Gastrocnemius medialis (tissue), 4 donors: ENCODE measurements at regions not wholly inside any gene's neighbourhood (a gene's known extent, or its start where the extent isn't known, plus 50 kb on each side); places are given as distances from the start of the nearest gene placed in this dataset.

Experiments
- ATAC-seq, 2 donors: fragments of 150-250 bp; one replicate each; pipeline ENCODE4 v1.9.1; 2016
- DNase-seq, 2 donors: peaks; one replicate each; pipeline ENCODE4 v3.0.0-alpha.2; 2019
- H3K27ac ChIP-seq, 4 donors: fragments of 200-600 bp; sonication (generic); 1 replicate in 1 of 4; 2 replicates in 3 of 4; pipeline ENCODE4 v1.5.1; 2016 to 2018; ENCODE audit warnings: mild to moderate bottlenecking in 2 of 4, moderate library complexity in 1 of 4
- H3K27me3 ChIP-seq, 3 donors: fragments of 200-600 bp; sonication (generic) in 2 of 3; 1 replicate in 1 of 3; 2 replicates in 2 of 3; pipeline versions ENCODE4 v1.5.1 to v1.6.0; 2016 to 2019; ENCODE audit warnings: mild to moderate bottlenecking in 1 of 3, moderate library complexity in 1 of 3
- H3K36me3 ChIP-seq, 2 donors: fragments of 200-600 bp; sonication (generic) in 1 of 2; one replicate each; pipeline ENCODE4 v1.5.1; 2017 to 2018
- H3K4me1 ChIP-seq, 2 donors: fragments of 200-600 bp; sonication (generic) in 1 of 2; one replicate each; pipeline ENCODE4 v1.5.1; 2016 to 2017; ENCODE audit warnings: mild to moderate bottlenecking in 2 of 2
- H3K4me3 ChIP-seq, 4 donors: fragments of 200-600 bp; sonication (generic) in 3 of 4; 1 replicate in 1 of 4; 2 replicates in 3 of 4; pipeline ENCODE4 v1.5.1; 2016 to 2019; ENCODE audit warnings: mild to moderate bottlenecking in 2 of 4
- H3K9me3 ChIP-seq, 3 donors: fragments of 200-600 bp; sonication (generic) in 2 of 3; 1 replicate in 1 of 3; 2 replicates in 2 of 3; pipeline ENCODE4 v1.5.1; 2016 to 2019
- CTCF ChIP-seq, 5 experiments: fragments of 450-650 bp in 3 of 5; fragments of 200-600 bp in 2 of 5; sonication (generic) in 2 of 5; IDR thresholded peaks in 4 of 5; conservative IDR thresholded peaks in 1 of 5; 1 replicate in 4 of 5; 2 replicates in 1 of 5; pipeline ENCODE4 v1.5.1; 2016 to 2019; ENCODE audit warnings: antibody characterized with exemption in 5 of 5, mild to moderate bottlenecking in 3 of 5, moderate library complexity in 3 of 5
- POLR2A ChIP-seq, 2 donors: fragments of 450-650 bp; IDR thresholded peaks; one replicate each; pipeline ENCODE4 v1.6.1; 2017; ENCODE audit warnings: antibody characterized with exemption in 2 of 2, mild to moderate bottlenecking in 2 of 2, moderate library complexity in 2 of 2
- in situ Hi-C, 4 donors: fragments of 200-750 bp; cut with MboI; loops; one replicate each; pipeline versions ENCODE4 v1.15.0 to v1.8.0; 2017; ENCODE audit warnings: low sequenced_read_pairs in 4 of 4
- intact Hi-C: fragments of 100-400 bp; cut with DNase I; formaldehyde crosslinking; loops from one replicate; pipeline ENCODE4 v1.15.1; 2023; ENCODE audit warnings: low total_unique reads

- no peak for TF ChIP-seq POLR2A (IDR thresholded peaks at IDR 0.05)
- TF ChIP-seq CTCF (IDR thresholded peaks at IDR 0.05 in 4 of 5, conservative IDR thresholded peaks at IDR 0.05 in 1 of 5): no peak
- H3K27ac ChIP-seq: peak overlapping the region in 1 of 4 donors; percentile 3
- no peak overlapping the region for H3K4me3 ChIP-seq
- in situ Hi-C loops (no loop called here), intact Hi-C loops (no loop called here)
- no peak for DNase-seq
- no peaks in the 10 kb centered on the region for H3K36me3 ChIP-seq
- peaks cover 26 to 29% of the 10 kb centered on the region in 2 donors for H3K4me1 ChIP-seq
- no peak for ATAC-seq
- no peaks in the 10 kb centered on the region for H3K9me3 ChIP-seq
- H3K27me3 ChIP-seq: no peaks in the 10 kb centered on the region
These were observed 125.0 kb upstream of the CDC42EP3 start for GRCh38 chr2:37796481-37796880.

- H3K27ac ChIP-seq: no peak overlapping the region
- ATAC-seq: no peak
- intact Hi-C loops (no loop called here), in situ Hi-C loops (no loop called here)
- H3K4me1 ChIP-seq: peaks cover 26 to 29% of the 10 kb centered on the region in 2 donors
- no peak for TF ChIP-seq POLR2A (IDR thresholded peaks at IDR 0.05)
- TF ChIP-seq CTCF (IDR thresholded peaks at IDR 0.05 in 4 of 5, conservative IDR thresholded peaks at IDR 0.05 in 1 of 5): no peak
- H3K9me3 ChIP-seq: no peaks in the 10 kb centered on the region
- DNase-seq: no peak
- H3K4me3 ChIP-seq: no peak overlapping the region
- no peaks in the 10 kb centered on the region for H3K36me3 ChIP-seq
- no peaks in the 10 kb centered on the region for H3K27me3 ChIP-seq
These were observed 125.6 kb upstream of the CDC42EP3 start for GRCh38 chr2:37797081-37797480.

- H3K36me3 ChIP-seq: no peaks in the 10 kb centered on the region
- intact Hi-C loops: no loop called here
- H3K27me3 ChIP-seq: no peaks in the 10 kb centered on the region
- H3K4me1 ChIP-seq: peaks cover 20 to 21% of the 10 kb centered on the region in 2 donors
- H3K4me3 ChIP-seq: no peak overlapping the region
- ATAC-seq (no peak), DNase-seq (no peak)
- in situ Hi-C loops: no loop called here
- no peak for TF ChIP-seq POLR2A (IDR thresholded peaks at IDR 0.05)
- TF ChIP-seq CTCF (IDR thresholded peaks at IDR 0.05 in 4 of 5, conservative IDR thresholded peaks at IDR 0.05 in 1 of 5): no peak
- no peaks in the 10 kb centered on the region for H3K9me3 ChIP-seq
- H3K27ac ChIP-seq: no peak overlapping the region
These were observed 126.6 kb upstream of the RMDN2 start for GRCh38 chr2:37798315-37799005.

GRCh38 chr2:37800176-37800858 lies 124.8 kb upstream of the RMDN2 start:
- Histone ChIP-seq H3K27me3 (no peaks in the 10 kb centered on the region), H3K4me3 (no peak overlapping the region), H3K27ac (no peak overlapping the region), H3K4me1 (peaks cover under 1 to 2% of the 10 kb centered on the region in 2 donors), H3K9me3 (no peaks in the 10 kb centered on the region), H3K36me3 (no peaks in the 10 kb centered on the region)
- no peak for TF ChIP-seq POLR2A (IDR thresholded peaks at IDR 0.05)
- no peak for TF ChIP-seq CTCF (IDR thresholded peaks at IDR 0.05 in 4 of 5, conservative IDR thresholded peaks at IDR 0.05 in 1 of 5)
- in situ Hi-C loops: no loop called here
- no peak for ATAC-seq
- intact Hi-C loops: no loop called here
- no peak for DNase-seq
